Psoas muscle (tissue), 7 donors: ENCODE measurements at regions not wholly inside any gene's neighbourhood (a gene's known extent, or its start where the extent isn't known, plus 50 kb on each side); places are given as distances from the start of the nearest gene placed in this dataset.

Source experiments
- ATAC-seq, 4 donors: fragments of 200-7000 bp; cut with Tn5 transposase; one replicate each; pipeline ENCODE4 v1.9.1; 2020; ENCODE audit warnings: moderate library complexity in 3 of 4, mild to moderate bottlenecking in 2 of 4
- DNase-seq, 2 donors: peaks; one replicate each; pipeline ENCODE4 v3.0.0-alpha.2; 2020
- H3K27ac ChIP-seq: fragments of 200-600 bp; one replicate; pipeline ENCODE4 v1.8.0; 2022
- H3K27me3 ChIP-seq, 3 donors: fragments of 200-600 bp in 1 of 3; one replicate each; pipeline versions ENCODE4 v1.6.1 to v1.8.0; 2013 to 2022; ENCODE audit warnings: low read length in 2 of 3, mild to moderate bottlenecking in 2 of 3, moderate library complexity in 1 of 3; ENCODE audit not compliant: insufficient read depth in 3 of 3
- H3K36me3 ChIP-seq, 2 donors: fragments of 200-600 bp in 1 of 2; one replicate each; pipeline versions ENCODE4 v1.6.1 to v1.8.0; 2013 to 2022; ENCODE audit warnings: low read depth in 1 of 2, mild to moderate bottlenecking in 1 of 2, moderate library complexity in 1 of 2; ENCODE audit not compliant: insufficient read depth in 1 of 2
- H3K4me1 ChIP-seq: fragments of 200-600 bp; one replicate; pipeline ENCODE4 v1.8.0; 2022
- H3K4me3 ChIP-seq: fragments of 200-600 bp; one replicate; pipeline ENCODE4 v1.8.0; 2022; ENCODE audit warnings: mild to moderate bottlenecking
- H3K9me3 ChIP-seq: fragments of 200-600 bp; one replicate; pipeline ENCODE4 v1.8.0; 2022
- WGBS, 3 donors: extraction: QIAGEN DNeasy Blood & Tissue Kit; methylation state at CpG; one replicate each; pipeline versions ENCODE4 v1.1.6 to v1.1.7; 2013; 5-methylcytosine and 5-hydroxymethylcytosine counted together
- intact Hi-C, 2 donors: fragments of 100-400 bp; cut with DNase I; formaldehyde crosslinking; loops; one replicate each; pipeline versions ENCODE4 v1.11.0 to v1.14.2; 2022
- TF ChIP-seq, protein P1 (sequence below): fragments of 200-600 bp; IDR thresholded peaks from one replicate; pipeline ENCODE4 v1.8.0; 2022; ENCODE audit warnings: antibody characterized with exemption
- donor health status: healthy with polysubstance abuse.
- donor health status: DM: no; HTN: no; CAD: no; lungs with moderate emphysema.
- donor health status: Bipolar disorder and iron deficiency.
- donor health status: healthy.
- donor health status: DM: yes; HTN: yes; CAD: no.
- donor health status: DM: no; HTN: no; CAD: no.
- donor health status: DM: yes; HTN: yes; CAD: no.

DNA sequence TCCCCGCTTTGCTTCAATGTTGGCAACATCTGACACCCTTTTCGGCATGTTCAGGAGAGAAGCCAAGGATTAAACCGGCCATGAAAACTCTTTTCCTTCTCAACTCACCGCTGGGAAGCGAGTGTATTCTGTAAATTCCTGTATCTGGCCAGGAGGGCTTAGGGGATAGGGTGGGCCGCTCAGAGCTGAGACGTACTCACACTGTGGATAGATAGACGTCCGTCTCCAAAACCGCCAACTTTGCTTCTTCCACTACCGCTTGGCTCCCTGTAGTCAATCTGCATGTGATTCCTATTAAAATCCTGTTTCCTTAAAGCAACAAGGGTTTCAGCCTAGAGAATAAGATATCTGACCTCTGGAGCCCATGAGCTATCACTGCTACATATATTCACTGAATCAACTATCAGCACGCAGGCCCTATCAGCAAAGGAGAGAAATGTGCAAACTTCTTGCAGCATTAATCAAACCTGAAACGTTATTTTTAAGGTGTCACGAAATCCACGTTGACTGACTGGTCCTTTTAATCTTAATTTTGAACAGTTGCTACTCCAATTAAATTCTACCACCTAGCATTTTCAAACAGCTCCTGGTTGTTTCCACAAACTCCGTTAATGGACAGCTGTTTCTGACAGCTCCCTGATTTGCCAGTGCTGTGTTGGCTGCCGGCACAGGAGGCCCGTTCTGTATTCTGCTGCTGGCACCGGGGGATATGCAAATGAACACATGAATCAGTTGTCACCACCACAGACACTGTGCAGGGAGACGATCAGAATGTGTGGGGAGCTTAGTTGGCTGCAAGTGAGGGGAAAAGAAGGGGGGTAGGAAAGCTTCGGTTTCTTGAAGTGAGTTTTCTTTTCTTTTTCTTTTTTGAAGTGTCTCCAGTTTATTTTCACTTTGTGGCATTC, 438.9 kb upstream of the ARRDC4 start:
- intact Hi-C loops: loop anchor here in 1 of 2 donors (10.0 kb wide), 2 partner anchors 133 to 1187 kb away; partner anchors contain the start of gene NR2F2
- ATAC-seq (peak; percentile 78 to 93 (median 86)), DNase-seq (peak; percentile 20 to 76)
- Histone ChIP-seq H3K4me1 (peaks cover 14% of the 10 kb centered on the region), H3K27me3 (no peaks in the 10 kb centered on the region), H3K4me3 (peak overlapping the region; percentile 63), H3K36me3 (no peaks in the 10 kb centered on the region), H3K27ac (peak overlapping the region; percentile 90), H3K9me3 (no peaks in the 10 kb centered on the region)
- WGBS, 3 donors: 13 to 27% (median 16%) methylated on average over 21 of the region's 21 CpGs
- TF ChIP-seq, protein P1, sequence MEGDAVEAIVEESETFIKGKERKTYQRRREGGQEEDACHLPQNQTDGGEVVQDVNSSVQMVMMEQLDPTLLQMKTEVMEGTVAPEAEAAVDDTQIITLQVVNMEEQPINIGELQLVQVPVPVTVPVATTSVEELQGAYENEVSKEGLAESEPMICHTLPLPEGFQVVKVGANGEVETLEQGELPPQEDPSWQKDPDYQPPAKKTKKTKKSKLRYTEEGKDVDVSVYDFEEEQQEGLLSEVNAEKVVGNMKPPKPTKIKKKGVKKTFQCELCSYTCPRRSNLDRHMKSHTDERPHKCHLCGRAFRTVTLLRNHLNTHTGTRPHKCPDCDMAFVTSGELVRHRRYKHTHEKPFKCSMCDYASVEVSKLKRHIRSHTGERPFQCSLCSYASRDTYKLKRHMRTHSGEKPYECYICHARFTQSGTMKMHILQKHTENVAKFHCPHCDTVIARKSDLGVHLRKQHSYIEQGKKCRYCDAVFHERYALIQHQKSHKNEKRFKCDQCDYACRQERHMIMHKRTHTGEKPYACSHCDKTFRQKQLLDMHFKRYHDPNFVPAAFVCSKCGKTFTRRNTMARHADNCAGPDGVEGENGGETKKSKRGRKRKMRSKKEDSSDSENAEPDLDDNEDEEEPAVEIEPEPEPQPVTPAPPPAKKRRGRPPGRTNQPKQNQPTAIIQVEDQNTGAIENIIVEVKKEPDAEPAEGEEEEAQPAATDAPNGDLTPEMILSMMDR: no peak

DNA sequence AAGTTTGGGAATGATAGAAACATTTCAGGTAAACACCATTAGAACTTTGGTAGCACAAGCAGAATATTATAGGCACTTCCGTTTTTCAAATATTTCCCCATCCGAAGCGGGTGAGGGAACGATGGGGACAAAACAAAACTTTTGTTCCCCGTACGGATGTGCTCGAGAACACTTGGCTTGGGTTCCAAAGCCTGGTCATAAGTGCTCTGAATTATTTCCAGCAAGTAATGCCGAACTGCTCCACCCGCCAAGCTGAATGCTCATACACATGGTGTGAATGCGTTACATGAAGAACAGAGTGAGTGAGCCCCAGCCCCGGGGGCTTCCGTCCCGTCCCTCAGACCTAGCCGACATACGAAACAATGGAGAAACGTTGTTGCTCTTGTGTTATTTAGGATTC, 438.2 kb upstream of the ARRDC4 start:
- H3K4me3 ChIP-seq: peak overlapping the region; percentile 63
- H3K36me3 ChIP-seq: no peaks in the 10 kb centered on the region
- WGBS, 3 donors: 27 to 43% (median 35%) methylated on average over 16 of the region's 16 CpGs
- H3K27ac ChIP-seq: peak overlapping the region; percentile 90
- TF ChIP-seq, protein P1: no peak
- H3K9me3 ChIP-seq: no peaks in the 10 kb centered on the region
- ATAC-seq: peak; percentile 22 to 64 (median 48)
- intact Hi-C loops: loop anchor here in 1 of 2 donors (10.0 kb wide), 2 partner anchors 132 to 1188 kb away; partner anchors contain the start of gene NR2F2
- no peaks in the 10 kb centered on the region for H3K27me3 ChIP-seq
- peaks cover 14% of the 10 kb centered on the region for H3K4me1 ChIP-seq
- DNase-seq: peak in 1 of 2 donors; percentile 7

DNA sequence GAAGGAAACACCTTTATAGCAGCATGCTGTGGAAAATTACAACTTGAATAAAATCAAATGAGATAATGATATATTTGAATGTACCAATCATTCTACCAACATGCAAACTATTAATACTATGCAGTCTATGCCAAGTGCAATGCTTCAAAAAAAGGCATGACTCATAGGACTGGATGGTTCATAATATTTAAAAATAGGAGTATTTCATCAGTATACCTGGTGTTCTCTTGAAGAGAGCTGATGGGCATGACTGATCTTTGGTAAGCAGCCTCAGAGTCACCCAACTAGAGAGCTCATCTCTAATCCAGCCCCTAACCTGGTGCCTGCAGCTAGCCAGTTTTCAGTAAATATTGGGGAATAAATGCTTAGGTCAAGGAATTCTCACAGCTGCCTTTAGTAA, 434.7 kb upstream of the ARRDC4 start:
- no peaks in the 10 kb centered on the region for H3K27me3 ChIP-seq
- intact Hi-C loops: loop anchor here in 1 of 2 donors (10.0 kb wide), 2 partner anchors 129 to 1191 kb away; partner anchors contain the start of gene NR2F2
- H3K9me3 ChIP-seq: no peaks in the 10 kb centered on the region
- TF ChIP-seq, protein P1: no peak
- no peak overlapping the region for H3K4me3 ChIP-seq
- peak; percentile 84 to 92 (median 89) for ATAC-seq
- no peaks in the 10 kb centered on the region for H3K36me3 ChIP-seq
- no peak for DNase-seq
- peaks cover 14% of the 10 kb centered on the region for H3K4me1 ChIP-seq
- peak overlapping the region; percentile 70 for H3K27ac ChIP-seq

DNA sequence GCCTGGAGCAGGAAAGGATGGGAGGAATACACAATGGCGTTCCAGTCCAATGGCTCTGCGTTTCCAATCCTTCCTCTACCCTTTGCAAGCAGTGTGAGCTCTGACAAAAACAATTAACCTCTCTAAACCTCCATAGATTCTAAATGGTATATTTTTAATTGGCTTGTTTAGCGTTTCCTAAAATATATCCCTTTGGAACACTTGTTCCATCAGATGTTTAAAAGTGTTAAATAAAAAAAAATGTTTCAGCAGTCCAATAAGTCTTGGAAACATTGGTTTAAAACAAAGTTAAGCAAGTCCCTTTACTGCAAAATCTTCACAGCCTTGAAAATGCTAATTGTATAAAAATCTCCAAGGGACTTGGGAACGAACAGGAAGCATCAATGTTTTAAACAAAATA, 432.3 kb upstream of the ARRDC4 start:
- 80 to 87% (median 82%) methylated on average over 4 of the region's 4 CpGs for WGBS, 3 donors
- ATAC-seq (no peak), DNase-seq (no peak)
- H3K27me3 ChIP-seq: no peaks in the 10 kb centered on the region
- no peaks in the 10 kb centered on the region for H3K9me3 ChIP-seq
- no peak overlapping the region for H3K27ac ChIP-seq
- H3K4me3 ChIP-seq: no peak overlapping the region
- TF ChIP-seq, protein P1: no peak
- intact Hi-C loops: loop anchor here in 1 of 2 donors (10.0 kb wide), 2 partner anchors 127 to 1193 kb away; partner anchors contain the start of gene NR2F2
- no peaks in the 10 kb centered on the region for H3K36me3 ChIP-seq
- H3K4me1 ChIP-seq: peaks cover 14% of the 10 kb centered on the region
